Neural progenitor cell (in vitro differentiated cells): ENCODE measurements at regions not wholly inside any gene's neighbourhood (a gene's known extent, or its start where the extent isn't known, plus 50 kb on each side); places are given as distances from the start of the nearest gene placed in this dataset.

Experiments used
- DNase-seq: peaks from one replicate; pipeline ENCODE4 v3.0.0-alpha.2; 2016; ENCODE audit warnings: low spot score
- H2AFZ ChIP-seq: fragments of 200-600 bp; sonication (generic); replicated peaks from 2 replicates; pipeline ENCODE4 v1.6.1; 2016; ENCODE audit warnings: antibody characterized with exemption
- H3F3A ChIP-seq: fragments of 200-600 bp; sonication (generic); 2 replicates; pipeline ENCODE4 v1.6.1; 2016; ENCODE audit warnings: antibody characterized with exemption, low read depth
- H3K27ac ChIP-seq: fragments of 200-600 bp; sonication (generic); 2 replicates; pipeline ENCODE4 v1.5.1; 2016; ENCODE audit warnings: mild to moderate bottlenecking
- H3K27me3 ChIP-seq: fragments of 200-600 bp; sonication (generic); 2 replicates; pipeline ENCODE4 v1.6.1; 2016; ENCODE audit warnings: mild to moderate bottlenecking, moderate library complexity
- H3K36me3 ChIP-seq: fragments of 200-600 bp; sonication (generic); 2 replicates; pipeline ENCODE4 v1.5.1; 2016
- H3K4me1 ChIP-seq: fragments of 200-600 bp; sonication (generic); 2 replicates; pipeline ENCODE4 v1.6.1; 2016; ENCODE audit warnings: mixed run types
- H3K4me2 ChIP-seq: fragments of 200-600 bp; sonication (generic); 2 replicates; pipeline ENCODE4 v1.6.1; 2016
- H3K4me3 ChIP-seq: fragments of 200-600 bp; sonication (generic); 2 replicates; pipeline ENCODE4 v1.5.1; 2016
- H3K79me2 ChIP-seq: fragments of 200-600 bp; sonication (generic); 2 replicates; pipeline ENCODE4 v1.6.1; 2016; ENCODE audit warnings: low read depth
- H3K9ac ChIP-seq: fragments of 200-600 bp; sonication (generic); 2 replicates; pipeline ENCODE4 v1.6.1; 2016
- H3K9me3 ChIP-seq: fragments of 200-600 bp; sonication (generic); 2 replicates; pipeline ENCODE4 v1.5.1; 2016; ENCODE audit warnings: low read depth
- H4K20me1 ChIP-seq: fragments of 200-600 bp; sonication (generic); 2 replicates; pipeline ENCODE4 v1.6.1; 2016; ENCODE audit warnings: low read depth
- H3K27ac Mint-ChIP-seq: 3 replicates; pipeline ENCODE4 v1.8.0; 2021; ENCODE audit warnings: mixed read lengths
- H3K27me3 Mint-ChIP-seq: 2 replicates; pipeline ENCODE4 v1.8.0; 2022; ENCODE audit warnings: low read depth, mild to moderate bottlenecking, inconsistent platforms, moderate library complexity, mixed read lengths; ENCODE audit not compliant: insufficient read depth
- H3K36me3 Mint-ChIP-seq: 3 replicates; pipeline ENCODE4 v1.8.0; 2021; ENCODE audit warnings: mixed read lengths
- H3K4me1 Mint-ChIP-seq: 3 replicates; pipeline ENCODE4 v1.8.0; 2021; ENCODE audit warnings: mixed read lengths
- H3K4me3 Mint-ChIP-seq: 3 replicates; pipeline ENCODE4 v1.8.0; 2021; ENCODE audit warnings: mild to moderate bottlenecking, moderate library complexity, mixed read lengths
- H3K9me3 Mint-ChIP-seq: 3 replicates; pipeline ENCODE4 v1.8.0; 2020; ENCODE audit warnings: mixed read lengths
- EZH2 ChIP-seq: fragments of 200-600 bp; sonication (generic); IDR thresholded peaks from 2 replicates; pipeline ENCODE4 v1.6.1; 2017; ENCODE audit warnings: antibody characterized with exemption, mild to moderate bottlenecking, moderate library complexity
- EZH2phosphoT487 ChIP-seq: fragments of 200-600 bp; sonication (generic); IDR thresholded peaks from 2 replicates; pipeline ENCODE4 v1.6.1; 2017; ENCODE audit warnings: antibody characterized with exemption
- TF ChIP-seq, protein P1 (sequence below): fragments of 200-600 bp; sonication (generic); IDR thresholded peaks from 2 replicates; pipeline ENCODE4 v1.5.1; 2017; ENCODE audit warnings: antibody characterized with exemption, mild to moderate bottlenecking

GRCh38 chr12:107486140-107486892 is 199.3 kb upstream of the PWP1 start:
- Histone ChIP-seq H3K79me2 (no peaks in the 10 kb centered on the region), H3K9ac (no peak overlapping the region), H3K27ac (no peak overlapping the region), H3K4me2 (no peak overlapping the region), H3K36me3 (no peaks in the 10 kb centered on the region), H3K9me3 (no peaks in the 10 kb centered on the region), H3F3A (no peaks in the 10 kb centered on the region), H3K27me3 (no peaks in the 10 kb centered on the region), H2AFZ (no peak overlapping the region), H3K4me1 (no peaks in the 10 kb centered on the region), H4K20me1 (no peaks in the 10 kb centered on the region), H3K4me3 (no peak overlapping the region)
- peaks cover 6% of the 10 kb centered on the region for H3K4me1 Mint-ChIP-seq
- no peak overlapping the region for H3K27ac Mint-ChIP-seq
- peaks cover 11% of the 10 kb centered on the region for H3K27me3 Mint-ChIP-seq
- no peaks in the 10 kb centered on the region for H3K36me3 Mint-ChIP-seq
- H3K9me3 Mint-ChIP-seq, result no peaks in the 10 kb centered on the region
- H3K4me3 Mint-ChIP-seq, result no peak overlapping the region
- DNase-seq, result no peak
- no peak for TF ChIP-seq EZH2
- TF ChIP-seq, protein P1, sequence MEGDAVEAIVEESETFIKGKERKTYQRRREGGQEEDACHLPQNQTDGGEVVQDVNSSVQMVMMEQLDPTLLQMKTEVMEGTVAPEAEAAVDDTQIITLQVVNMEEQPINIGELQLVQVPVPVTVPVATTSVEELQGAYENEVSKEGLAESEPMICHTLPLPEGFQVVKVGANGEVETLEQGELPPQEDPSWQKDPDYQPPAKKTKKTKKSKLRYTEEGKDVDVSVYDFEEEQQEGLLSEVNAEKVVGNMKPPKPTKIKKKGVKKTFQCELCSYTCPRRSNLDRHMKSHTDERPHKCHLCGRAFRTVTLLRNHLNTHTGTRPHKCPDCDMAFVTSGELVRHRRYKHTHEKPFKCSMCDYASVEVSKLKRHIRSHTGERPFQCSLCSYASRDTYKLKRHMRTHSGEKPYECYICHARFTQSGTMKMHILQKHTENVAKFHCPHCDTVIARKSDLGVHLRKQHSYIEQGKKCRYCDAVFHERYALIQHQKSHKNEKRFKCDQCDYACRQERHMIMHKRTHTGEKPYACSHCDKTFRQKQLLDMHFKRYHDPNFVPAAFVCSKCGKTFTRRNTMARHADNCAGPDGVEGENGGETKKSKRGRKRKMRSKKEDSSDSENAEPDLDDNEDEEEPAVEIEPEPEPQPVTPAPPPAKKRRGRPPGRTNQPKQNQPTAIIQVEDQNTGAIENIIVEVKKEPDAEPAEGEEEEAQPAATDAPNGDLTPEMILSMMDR, result no peak
- no peak for TF ChIP-seq EZH2phosphoT487

GRCh38 chr12:107487011-107487680 is 198.5 kb upstream of the PWP1 start:
- no peaks in the 10 kb centered on the region for H3K4me1 ChIP-seq
- Mint-ChIP-seq H3K27ac (no peak overlapping the region), H3K36me3 (no peaks in the 10 kb centered on the region), H3K4me3 (no peak overlapping the region), H3K9me3 (no peaks in the 10 kb centered on the region), H3K4me1 (peaks cover 6% of the 10 kb centered on the region), H3K27me3 (peaks cover 11% of the 10 kb centered on the region)
- no peak overlapping the region for H2AFZ ChIP-seq
- no peak overlapping the region for H3K27ac ChIP-seq
- H3K4me2 ChIP-seq, result no peak overlapping the region
- H3K9me3 ChIP-seq, result no peaks in the 10 kb centered on the region
- no peak overlapping the region for H3K4me3 ChIP-seq
- no peaks in the 10 kb centered on the region for H3F3A ChIP-seq
- DNase-seq, result no peak
- H4K20me1 ChIP-seq, result no peaks in the 10 kb centered on the region
- H3K36me3 ChIP-seq, result no peaks in the 10 kb centered on the region
- H3K27me3 ChIP-seq, result no peaks in the 10 kb centered on the region
- TF ChIP-seq, protein P1, result no peak
- H3K79me2 ChIP-seq, result no peaks in the 10 kb centered on the region
- no peak overlapping the region for H3K9ac ChIP-seq

GRCh38 chr12:107488666-107489065 is 196.9 kb upstream of the PWP1 start:
- TF ChIP-seq EZH2phosphoT487, result no peak
- TF ChIP-seq, protein P1, result no peak
- TF ChIP-seq EZH2, result no peak
- Mint-ChIP-seq H3K4me1 (peaks cover 11% of the 10 kb centered on the region), H3K27ac (no peak overlapping the region), H3K27me3 (peaks cover 9% of the 10 kb centered on the region), H3K9me3 (no peaks in the 10 kb centered on the region), H3K36me3 (no peaks in the 10 kb centered on the region), H3K4me3 (no peak overlapping the region)
- Histone ChIP-seq H3F3A (no peaks in the 10 kb centered on the region), H3K36me3 (no peaks in the 10 kb centered on the region), H3K4me1 (no peaks in the 10 kb centered on the region), H3K27ac (no peak overlapping the region), H4K20me1 (no peaks in the 10 kb centered on the region), H3K9me3 (no peaks in the 10 kb centered on the region), H3K4me3 (no peak overlapping the region), H3K79me2 (no peaks in the 10 kb centered on the region), H3K9ac (no peak overlapping the region), H3K27me3 (no peaks in the 10 kb centered on the region), H3K4me2 (no peak overlapping the region), H2AFZ (no peak overlapping the region)
- no peak for DNase-seq
